ENCODE measurements at regions not wholly inside any gene's neighbourhood (a gene's known extent, or its start where the extent isn't known, plus 50 kb on each side); places are given as distances from the start of the nearest gene placed in this dataset.

DNA sequence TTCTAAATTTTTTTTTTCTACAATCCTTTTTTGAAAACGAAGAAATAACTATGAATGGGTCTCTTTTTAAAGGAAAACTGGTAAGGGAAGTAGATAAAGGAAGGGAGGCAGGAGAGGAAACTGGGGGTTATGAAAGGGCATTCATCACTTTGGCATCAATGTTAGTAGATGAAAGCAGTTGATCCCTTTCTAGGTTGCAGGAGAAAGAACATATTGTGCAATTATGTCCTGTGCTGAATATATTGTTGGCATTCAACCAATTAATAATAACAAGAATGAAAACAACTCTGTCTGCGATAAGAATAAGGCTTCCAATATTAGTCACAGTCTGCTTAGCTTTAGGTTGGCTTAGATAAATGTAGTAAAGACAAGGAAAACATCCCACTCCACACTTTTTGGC, 796.8 kb upstream of the KLHL1 start:
- no peaks in the 10 kb centered on the region for H4K20me1 ChIP-seq (ENCODE audit: control insufficient read depth, extremely low read depth, insufficient read depth, low read length)
- no peaks in the 10 kb centered on the region for H3K36me3 ChIP-seq (ENCODE audit: control insufficient read depth in 2 of 2, extremely low read depth in 1 of 2, insufficient read depth in 2 of 2, low read length in 2 of 2)
- H2AFZ ChIP-seq (ENCODE audit: control insufficient read depth, low read length): no peak overlapping the region
- no peak overlapping the region for H3K4me3 ChIP-seq (ENCODE audit: control insufficient read depth in 2 of 3, extremely low read depth in 1 of 3, insufficient read depth in 2 of 3, low read depth in 1 of 3, low read length in 3 of 3)
- H3K9ac ChIP-seq (ENCODE audit: control insufficient read depth, extremely low read depth, insufficient read depth, low read length): no peak overlapping the region
- dilution Hi-C loops (cut with MboI; ENCODE audit: extremely low pct_ligation_motif_present, low sequenced_read_pairs): no loop called here
- H3K4me1 ChIP-seq (ENCODE audit: control insufficient read depth, extremely low read depth, insufficient read depth, low read length): no peaks in the 10 kb centered on the region
- no peaks in the 10 kb centered on the region for H3K9me1 ChIP-seq (ENCODE audit: control insufficient read depth, extremely low read depth, insufficient read depth, low read length)
- H3K27me3 ChIP-seq (ENCODE audit: control insufficient read depth, extremely low read depth, insufficient read depth, low read length): no peaks in the 10 kb centered on the region
- H3K9me3 ChIP-seq (ENCODE audit: control insufficient read depth, low read depth, low read length): no peaks in the 10 kb centered on the region
- DNase-seq (ENCODE audit: low read depth, low spot score) (no peak), FAIRE-seq (no peak)
- H3K4me2 ChIP-seq (ENCODE audit: control insufficient read depth, extremely low read depth, insufficient read depth, low read depth, low read length): no peak overlapping the region
- H3K79me2 ChIP-seq (ENCODE audit: control insufficient read depth, insufficient read depth, low read length): no peaks in the 10 kb centered on the region
- TF ChIP-seq EZH2 (IDR thresholded peaks at IDR 0.05; ENCODE audit: low read length): no peak
- TF ChIP-seq, protein P1, sequence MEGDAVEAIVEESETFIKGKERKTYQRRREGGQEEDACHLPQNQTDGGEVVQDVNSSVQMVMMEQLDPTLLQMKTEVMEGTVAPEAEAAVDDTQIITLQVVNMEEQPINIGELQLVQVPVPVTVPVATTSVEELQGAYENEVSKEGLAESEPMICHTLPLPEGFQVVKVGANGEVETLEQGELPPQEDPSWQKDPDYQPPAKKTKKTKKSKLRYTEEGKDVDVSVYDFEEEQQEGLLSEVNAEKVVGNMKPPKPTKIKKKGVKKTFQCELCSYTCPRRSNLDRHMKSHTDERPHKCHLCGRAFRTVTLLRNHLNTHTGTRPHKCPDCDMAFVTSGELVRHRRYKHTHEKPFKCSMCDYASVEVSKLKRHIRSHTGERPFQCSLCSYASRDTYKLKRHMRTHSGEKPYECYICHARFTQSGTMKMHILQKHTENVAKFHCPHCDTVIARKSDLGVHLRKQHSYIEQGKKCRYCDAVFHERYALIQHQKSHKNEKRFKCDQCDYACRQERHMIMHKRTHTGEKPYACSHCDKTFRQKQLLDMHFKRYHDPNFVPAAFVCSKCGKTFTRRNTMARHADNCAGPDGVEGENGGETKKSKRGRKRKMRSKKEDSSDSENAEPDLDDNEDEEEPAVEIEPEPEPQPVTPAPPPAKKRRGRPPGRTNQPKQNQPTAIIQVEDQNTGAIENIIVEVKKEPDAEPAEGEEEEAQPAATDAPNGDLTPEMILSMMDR (optimal IDR thresholded peaks at IDR 0.05 in 1 of 3, IDR thresholded peaks at IDR 0.05 in 1 of 3, conservative IDR thresholded peaks at IDR 0.05 in 1 of 3; ENCODE audit: extremely low read depth in 1 of 3, insufficient read depth in 2 of 3, low read length in 3 of 3): no peak
- no peak overlapping the region for H3K27ac ChIP-seq (ENCODE audit: control insufficient read depth, insufficient read depth, low read length)

DNA sequence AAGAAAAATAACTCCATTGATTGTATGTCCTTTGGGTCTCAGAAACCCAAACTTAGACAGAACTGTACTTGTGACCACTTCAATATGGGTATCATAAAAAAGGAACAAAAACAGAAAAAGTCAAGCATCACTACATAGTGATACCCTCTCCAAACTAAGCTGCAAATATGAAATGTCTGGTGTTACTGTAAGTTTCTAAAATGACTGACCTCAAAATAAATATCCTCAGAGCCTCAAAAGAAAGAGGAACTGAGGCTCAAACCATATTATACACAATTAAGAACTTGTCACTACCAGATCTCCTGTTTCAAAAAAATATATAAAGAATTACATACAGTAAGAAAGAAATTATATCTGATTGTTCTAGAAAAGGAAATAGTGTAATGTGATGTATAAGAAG, 787.9 kb upstream of the KLHL1 start:
- H4K20me1 ChIP-seq (ENCODE audit: control insufficient read depth, extremely low read depth, insufficient read depth, low read length): no peaks in the 10 kb centered on the region
- dilution Hi-C loops (cut with MboI; ENCODE audit: extremely low pct_ligation_motif_present, low sequenced_read_pairs): no loop called here
- H3K36me3 ChIP-seq (ENCODE audit: control insufficient read depth in 2 of 2, extremely low read depth in 1 of 2, insufficient read depth in 2 of 2, low read length in 2 of 2): no peaks in the 10 kb centered on the region
- H3K9ac ChIP-seq (ENCODE audit: control insufficient read depth, extremely low read depth, insufficient read depth, low read length): no peak overlapping the region
- no peak overlapping the region for H2AFZ ChIP-seq (ENCODE audit: control insufficient read depth, low read length)
- no peaks in the 10 kb centered on the region for H3K9me1 ChIP-seq (ENCODE audit: control insufficient read depth, extremely low read depth, insufficient read depth, low read length)
- DNase-seq (ENCODE audit: low read depth, low spot score): no peak
- TF ChIP-seq EZH2 (IDR thresholded peaks at IDR 0.05; ENCODE audit: low read length): no peak
- TF ChIP-seq, protein P1 (optimal IDR thresholded peaks at IDR 0.05 in 1 of 3, IDR thresholded peaks at IDR 0.05 in 1 of 3, conservative IDR thresholded peaks at IDR 0.05 in 1 of 3; ENCODE audit: extremely low read depth in 1 of 3, insufficient read depth in 2 of 3, low read length in 3 of 3): no peak
- no peak overlapping the region for H3K4me2 ChIP-seq (ENCODE audit: control insufficient read depth, extremely low read depth, insufficient read depth, low read depth, low read length)
- FAIRE-seq: no peak
- H3K4me3 ChIP-seq (ENCODE audit: control insufficient read depth in 2 of 3, extremely low read depth in 1 of 3, insufficient read depth in 2 of 3, low read depth in 1 of 3, low read length in 3 of 3): no peak overlapping the region
- no peaks in the 10 kb centered on the region for H3K4me1 ChIP-seq (ENCODE audit: control insufficient read depth, extremely low read depth, insufficient read depth, low read length)
- H3K79me2 ChIP-seq (ENCODE audit: control insufficient read depth, insufficient read depth, low read length): no peaks in the 10 kb centered on the region
- no peaks in the 10 kb centered on the region for H3K27me3 ChIP-seq (ENCODE audit: control insufficient read depth, extremely low read depth, insufficient read depth, low read length)
- H3K27ac ChIP-seq (ENCODE audit: control insufficient read depth, insufficient read depth, low read length): no peak overlapping the region
- H3K9me3 ChIP-seq (ENCODE audit: control insufficient read depth, low read depth, low read length): no peaks in the 10 kb centered on the region
